Fibroblast of lung (primary cell): ENCODE measurements at regions not wholly inside any gene's neighbourhood (a gene's known extent, or its start where the extent isn't known, plus 50 kb on each side); places are given as distances from the start of the nearest gene placed in this dataset.

ENCODE experiments used
- DNase-seq, 2 donors: peaks; one replicate each; pipeline versions ENCODE4 v3.0.0 to v3.0.0-alpha.2; 2010; ENCODE audit warnings: low read depth in 2 of 2
- H2AFZ ChIP-seq: 2 replicates; pipeline ENCODE4 v1.5.1; 2012; ENCODE audit warnings: low read length, control low read depth, inconsistent platforms
- H3K27ac ChIP-seq: 2 replicates; pipeline ENCODE4 v1.5.1; 2011; ENCODE audit warnings: low read length, control low read depth; ENCODE audit not compliant: insufficient read depth
- H3K27me3 ChIP-seq: 2 replicates; pipeline ENCODE4 v1.5.1; 2011; ENCODE audit warnings: mild to moderate bottlenecking, low read length; ENCODE audit not compliant: control insufficient read depth, insufficient read depth
- H3K36me3 ChIP-seq: 2 replicates; pipeline ENCODE4 v1.5.1; 2011; ENCODE audit warnings: low read length; ENCODE audit not compliant: control insufficient read depth, insufficient read depth
- H3K4me1 ChIP-seq: 2 replicates; pipeline ENCODE4 v1.5.1; 2011; ENCODE audit warnings: low read length; ENCODE audit not compliant: control insufficient read depth, insufficient read depth; ENCODE audit errors: extremely low read depth
- H3K4me2 ChIP-seq: 2 replicates; pipeline ENCODE4 v1.5.1; 2011; ENCODE audit warnings: low read length, control low read depth; ENCODE audit not compliant: insufficient read depth; ENCODE audit errors: extremely low read depth
- H3K4me3 ChIP-seq, 4 experiments: fragments of 200-600 bp in 1 of 4; sonication (generic) in 1 of 4; replicated peaks in 1 of 4; 2 replicates each; pipeline ENCODE4 v1.5.1; 2011 to 2016; ENCODE audit warnings: low read length in 4 of 4, low read depth in 3 of 4, mild to moderate bottlenecking in 3 of 4, control low read depth in 2 of 4, inconsistent platforms in 1 of 4, mixed read lengths in 1 of 4; ENCODE audit not compliant: insufficient read depth in 1 of 4; ENCODE audit errors: control extremely low read depth in 1 of 4
- H3K79me2 ChIP-seq: 2 replicates; pipeline ENCODE4 v1.5.1; 2012; ENCODE audit warnings: mild to moderate bottlenecking, low read length, inconsistent platforms; ENCODE audit not compliant: control insufficient read depth, insufficient read depth
- H3K9ac ChIP-seq: 2 replicates; pipeline ENCODE4 v1.5.1; 2011; ENCODE audit warnings: mild to moderate bottlenecking, low read length, control low read depth; ENCODE audit not compliant: insufficient read depth
- H3K9me3 ChIP-seq: 2 replicates; pipeline ENCODE4 v1.5.1; 2012; ENCODE audit warnings: low read depth, low read length; ENCODE audit not compliant: control insufficient read depth, insufficient read depth
- H4K20me1 ChIP-seq: 2 replicates; pipeline ENCODE4 v1.5.1; 2011; ENCODE audit warnings: low read length; ENCODE audit not compliant: control insufficient read depth, insufficient read depth; ENCODE audit errors: extremely low read depth
- EZH2 ChIP-seq: IDR thresholded peaks from 2 replicates; pipeline ENCODE4 v1.5.1; 2012; ENCODE audit warnings: low read length, control low read depth, mild to moderate bottlenecking; ENCODE audit errors: missing control alignments
- TF ChIP-seq, protein P1 (sequence below), 2 donors: IDR thresholded peaks in 1 of 2; conservative IDR thresholded peaks in 1 of 2; 1 replicate in 1 of 2; 2 replicates in 1 of 2; pipeline ENCODE4 v1.5.1; 2011 to 2012; ENCODE audit warnings: low read length in 2 of 2, control low read depth in 1 of 2, inconsistent platforms in 1 of 2, low read depth in 1 of 2, mild to moderate bottlenecking in 1 of 2

DNA sequence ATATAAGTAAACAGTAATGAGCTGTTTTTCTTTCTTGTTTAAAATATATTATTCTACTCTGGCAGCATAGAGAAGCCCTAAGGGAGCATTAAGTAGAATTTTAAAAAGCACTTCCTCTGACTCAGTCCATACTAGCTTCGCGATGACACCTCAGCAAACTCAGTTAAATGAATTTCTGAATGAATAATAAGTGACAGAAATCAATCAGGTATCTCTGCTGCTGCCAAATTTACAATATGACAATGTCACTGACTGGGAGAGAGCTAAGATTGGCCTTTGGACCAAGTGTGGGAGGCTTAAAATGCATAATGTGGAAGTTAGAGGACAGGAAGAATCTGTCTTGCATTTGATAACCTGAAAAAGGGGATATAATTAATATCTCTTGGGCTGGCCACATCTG, 296.1 kb downstream of the HHIPL2 start:
- H3K4me2 ChIP-seq = no peak overlapping the region
- no peak overlapping the region for H3K27ac ChIP-seq
- H3K79me2 ChIP-seq = no peaks in the 10 kb centered on the region
- H4K20me1 ChIP-seq = no peaks in the 10 kb centered on the region
- no peaks in the 10 kb centered on the region for H3K9me3 ChIP-seq
- H3K9ac ChIP-seq = no peak overlapping the region
- H3K4me1 ChIP-seq = no peaks in the 10 kb centered on the region
- no peak for TF ChIP-seq EZH2
- TF ChIP-seq, protein P1, sequence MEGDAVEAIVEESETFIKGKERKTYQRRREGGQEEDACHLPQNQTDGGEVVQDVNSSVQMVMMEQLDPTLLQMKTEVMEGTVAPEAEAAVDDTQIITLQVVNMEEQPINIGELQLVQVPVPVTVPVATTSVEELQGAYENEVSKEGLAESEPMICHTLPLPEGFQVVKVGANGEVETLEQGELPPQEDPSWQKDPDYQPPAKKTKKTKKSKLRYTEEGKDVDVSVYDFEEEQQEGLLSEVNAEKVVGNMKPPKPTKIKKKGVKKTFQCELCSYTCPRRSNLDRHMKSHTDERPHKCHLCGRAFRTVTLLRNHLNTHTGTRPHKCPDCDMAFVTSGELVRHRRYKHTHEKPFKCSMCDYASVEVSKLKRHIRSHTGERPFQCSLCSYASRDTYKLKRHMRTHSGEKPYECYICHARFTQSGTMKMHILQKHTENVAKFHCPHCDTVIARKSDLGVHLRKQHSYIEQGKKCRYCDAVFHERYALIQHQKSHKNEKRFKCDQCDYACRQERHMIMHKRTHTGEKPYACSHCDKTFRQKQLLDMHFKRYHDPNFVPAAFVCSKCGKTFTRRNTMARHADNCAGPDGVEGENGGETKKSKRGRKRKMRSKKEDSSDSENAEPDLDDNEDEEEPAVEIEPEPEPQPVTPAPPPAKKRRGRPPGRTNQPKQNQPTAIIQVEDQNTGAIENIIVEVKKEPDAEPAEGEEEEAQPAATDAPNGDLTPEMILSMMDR (conservative IDR thresholded peaks at IDR 0.05 in 1 of 2, IDR thresholded peaks at IDR 0.05 in 1 of 2; ENCODE audit: low read depth in 1 of 2, low read length in 2 of 2) = no peak
- H3K36me3 ChIP-seq = no peaks in the 10 kb centered on the region
- no peak overlapping the region for H3K4me3 ChIP-seq
- DNase-seq = no peak
- no peak overlapping the region for H2AFZ ChIP-seq
- no peaks in the 10 kb centered on the region for H3K27me3 ChIP-seq

DNA sequence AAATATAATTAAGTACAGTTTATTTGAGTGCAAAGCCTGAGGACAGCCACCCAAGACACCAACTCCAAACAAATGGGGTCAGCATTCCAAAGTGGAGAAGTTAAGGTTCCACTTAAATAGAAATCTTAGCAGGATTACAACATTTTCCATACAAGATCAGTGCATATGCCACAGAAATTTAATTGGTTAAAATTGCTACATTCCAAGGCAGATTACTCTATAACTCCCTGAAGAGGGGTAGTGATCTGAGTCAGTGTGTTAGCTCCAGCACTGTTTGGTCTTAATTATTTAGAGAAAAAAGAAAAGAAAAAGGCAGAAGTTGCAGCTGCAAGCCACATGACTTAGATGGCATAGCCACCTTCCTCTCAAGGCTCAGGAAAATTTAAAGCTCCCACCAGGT, 297.5 kb downstream of the HHIPL2 start:
- DNase-seq = peak in 1 of 2 donors; percentile 20
- no peak overlapping the region for H3K4me2 ChIP-seq
- H3K9me3 ChIP-seq = no peaks in the 10 kb centered on the region
- H4K20me1 ChIP-seq = no peaks in the 10 kb centered on the region
- no peak overlapping the region for H3K4me3 ChIP-seq
- no peak overlapping the region for H3K27ac ChIP-seq
- H3K79me2 ChIP-seq = no peaks in the 10 kb centered on the region
- no peak overlapping the region for H2AFZ ChIP-seq
- H3K9ac ChIP-seq = no peak overlapping the region
- H3K36me3 ChIP-seq = no peaks in the 10 kb centered on the region
- H3K4me1 ChIP-seq = no peaks in the 10 kb centered on the region
- no peaks in the 10 kb centered on the region for H3K27me3 ChIP-seq
- no peak for TF ChIP-seq EZH2
- TF ChIP-seq, protein P1 (conservative IDR thresholded peaks at IDR 0.05 in 1 of 2, IDR thresholded peaks at IDR 0.05 in 1 of 2; ENCODE audit: low read depth in 1 of 2, low read length in 2 of 2) = no peak

DNA sequence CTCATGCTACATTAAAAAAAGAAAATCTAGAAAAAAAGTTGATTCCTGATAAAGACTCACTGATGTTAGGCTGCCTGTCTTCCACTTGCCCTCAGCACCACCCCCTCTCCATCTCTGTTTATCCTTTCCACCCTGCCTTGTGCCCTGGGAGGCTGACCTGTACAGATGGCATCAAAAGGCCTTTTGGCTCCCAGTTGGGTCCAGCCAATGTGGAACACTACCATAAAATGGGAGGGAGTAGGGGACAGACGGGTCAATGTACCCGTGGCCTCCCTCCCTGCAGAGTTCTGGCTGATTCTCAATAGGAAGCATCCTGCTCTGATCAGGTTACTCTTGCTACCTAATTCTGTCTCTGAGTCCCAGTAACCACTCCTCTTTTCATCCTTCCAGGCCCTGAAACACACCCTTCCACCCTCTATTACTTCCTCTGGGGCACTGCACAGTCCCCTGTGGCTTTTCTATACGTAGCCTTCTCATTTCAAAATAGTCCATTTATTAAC, 300.0 kb downstream of the HHIPL2 start:
- H3K9me3 ChIP-seq = no peaks in the 10 kb centered on the region
- no peaks in the 10 kb centered on the region for H3K4me1 ChIP-seq
- no peaks in the 10 kb centered on the region for H3K79me2 ChIP-seq
- TF ChIP-seq, protein P1 (conservative IDR thresholded peaks at IDR 0.05 in 1 of 2, IDR thresholded peaks at IDR 0.05 in 1 of 2; ENCODE audit: low read depth in 1 of 2, low read length in 2 of 2) = no peak
- no peak for TF ChIP-seq EZH2
- no peaks in the 10 kb centered on the region for H4K20me1 ChIP-seq
- no peak overlapping the region for H3K4me3 ChIP-seq
- no peak overlapping the region for H3K4me2 ChIP-seq
- no peak for DNase-seq
- H3K36me3 ChIP-seq = no peaks in the 10 kb centered on the region
- no peaks in the 10 kb centered on the region for H3K27me3 ChIP-seq
- no peak overlapping the region for H2AFZ ChIP-seq
- no peak overlapping the region for H3K9ac ChIP-seq
- no peak overlapping the region for H3K27ac ChIP-seq
